CD4-positive, CD25-positive, alpha-beta regulatory T cell (primary cell): ENCODE measurements at regions not wholly inside any gene's neighbourhood (a gene's known extent, or its start where the extent isn't known, plus 50 kb on each side); places are given as distances from the start of the nearest gene placed in this dataset.

Experiments used
- ATAC-seq, 2 donors: fragments of 150-1000 bp; cut with Tn5 transposase; one replicate each; pipeline ENCODE4 v1.10.0; 2021; ENCODE audit warnings: low read depth in 2 of 2, moderate number of reproducible peaks in 2 of 2, moderate library complexity in 1 of 2
- DNase-seq, 3 donors: peaks; one replicate each; pipeline versions ENCODE4 v3.0.0 to v3.0.0-alpha.2; 2012 to 2022; ENCODE audit warnings: mixed read lengths in 1 of 3
- H3K27ac ChIP-seq: one replicate; pipeline ENCODE4 v1.7.0; 2013; ENCODE audit warnings: mild to moderate bottlenecking, low read length; ENCODE audit not compliant: insufficient read depth, poor library complexity, severe bottlenecking
- H3K27me3 ChIP-seq: one replicate; pipeline ENCODE4 v1.7.0; 2013; ENCODE audit warnings: low read length; ENCODE audit not compliant: control insufficient read depth, insufficient read depth
- H3K36me3 ChIP-seq: one replicate; pipeline ENCODE4 v1.7.0; 2013; ENCODE audit warnings: mild to moderate bottlenecking, low read length, moderate library complexity; ENCODE audit not compliant: control insufficient read depth, insufficient read depth
- H3K4me1 ChIP-seq: 2 replicates; pipeline ENCODE4 v1.7.0; 2013; ENCODE audit warnings: mild to moderate bottlenecking, low read length; ENCODE audit not compliant: insufficient read depth, control insufficient read depth, poor library complexity, severe bottlenecking
- H3K4me3 ChIP-seq: one replicate; pipeline ENCODE4 v1.7.0; 2013; ENCODE audit warnings: low read depth, mild to moderate bottlenecking, low read length, moderate library complexity
- H3K9me3 ChIP-seq, 2 experiments: 1 replicate in 1 of 2; 2 replicates in 1 of 2; pipeline ENCODE4 v1.7.0; 2013; ENCODE audit warnings: low read length in 2 of 2, mild to moderate bottlenecking in 1 of 2, moderate library complexity in 1 of 2; ENCODE audit not compliant: control insufficient read depth in 2 of 2
- H3K27ac Mint-ChIP-seq, 3 donors: one replicate each; pipeline ENCODE4 v1.8.0; 2020 to 2022; ENCODE audit warnings: mild to moderate bottlenecking in 3 of 3, mixed read lengths in 3 of 3, moderate library complexity in 2 of 3
- H3K27me3 Mint-ChIP-seq: one replicate; pipeline ENCODE4 v1.8.0; 2022; ENCODE audit warnings: mild to moderate bottlenecking, mixed read lengths
- H3K36me3 Mint-ChIP-seq: one replicate; pipeline ENCODE4 v1.8.0; 2020; ENCODE audit warnings: mixed read lengths
- H3K4me1 Mint-ChIP-seq, 4 donors: one replicate each; pipeline ENCODE4 v1.8.0; 2020 to 2022; ENCODE audit warnings: mixed read lengths in 4 of 4, mild to moderate bottlenecking in 1 of 4
- H3K4me3 Mint-ChIP-seq, 4 donors: one replicate each; pipeline ENCODE4 v1.8.0; 2020 to 2022; ENCODE audit warnings: mild to moderate bottlenecking in 4 of 4, mixed read lengths in 4 of 4, moderate library complexity in 3 of 4
- H3K9me3 Mint-ChIP-seq, 7 donors: one replicate each; pipeline ENCODE4 v1.8.0; 2020 to 2022; ENCODE audit warnings: mixed read lengths in 7 of 7, mild to moderate bottlenecking in 3 of 7, moderate library complexity in 2 of 7

DNA sequence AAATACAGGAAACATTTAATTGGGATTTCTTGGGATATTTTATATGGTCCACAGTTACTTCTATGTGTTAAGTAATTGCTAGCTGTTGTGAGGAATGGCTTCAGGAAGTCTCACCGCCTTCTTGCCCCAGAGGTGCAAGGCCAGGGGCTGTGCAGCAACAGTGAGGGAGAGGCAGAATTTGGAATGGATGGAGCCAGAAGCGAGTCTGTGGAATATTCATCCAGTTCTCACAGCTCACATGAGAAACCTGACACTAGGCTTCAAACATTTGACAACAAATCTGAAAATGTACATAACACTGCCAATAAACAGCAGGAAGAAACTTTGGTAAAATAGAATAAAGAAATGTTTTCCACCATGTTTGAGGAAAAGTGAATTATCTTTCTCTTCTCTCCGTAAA lies 66.5 kb downstream of the GPR6 start:
- Mint-ChIP-seq H3K27ac (no peak overlapping the region), H3K27me3 (peaks cover 12% of the 10 kb centered on the region), H3K4me1 (peaks cover 6 to 8% (median 7%) of the 10 kb centered on the region in 4 donors), H3K9me3 (peaks cover 0 to 2% (median 0%) of the 10 kb centered on the region in 7 donors), H3K4me3 (no peak overlapping the region), H3K36me3 (no peaks in the 10 kb centered on the region)
- Histone ChIP-seq H3K9me3 (peaks cover 0 to 2% of the 10 kb centered on the region in 2 experiments), H3K27ac (no peak overlapping the region), H3K4me3 (no peak overlapping the region), H3K4me1 (peaks cover 7% of the 10 kb centered on the region), H3K36me3 (no peaks in the 10 kb centered on the region), H3K27me3 (no peaks in the 10 kb centered on the region)
- no peak for ATAC-seq
- DNase-seq = no peak

DNA sequence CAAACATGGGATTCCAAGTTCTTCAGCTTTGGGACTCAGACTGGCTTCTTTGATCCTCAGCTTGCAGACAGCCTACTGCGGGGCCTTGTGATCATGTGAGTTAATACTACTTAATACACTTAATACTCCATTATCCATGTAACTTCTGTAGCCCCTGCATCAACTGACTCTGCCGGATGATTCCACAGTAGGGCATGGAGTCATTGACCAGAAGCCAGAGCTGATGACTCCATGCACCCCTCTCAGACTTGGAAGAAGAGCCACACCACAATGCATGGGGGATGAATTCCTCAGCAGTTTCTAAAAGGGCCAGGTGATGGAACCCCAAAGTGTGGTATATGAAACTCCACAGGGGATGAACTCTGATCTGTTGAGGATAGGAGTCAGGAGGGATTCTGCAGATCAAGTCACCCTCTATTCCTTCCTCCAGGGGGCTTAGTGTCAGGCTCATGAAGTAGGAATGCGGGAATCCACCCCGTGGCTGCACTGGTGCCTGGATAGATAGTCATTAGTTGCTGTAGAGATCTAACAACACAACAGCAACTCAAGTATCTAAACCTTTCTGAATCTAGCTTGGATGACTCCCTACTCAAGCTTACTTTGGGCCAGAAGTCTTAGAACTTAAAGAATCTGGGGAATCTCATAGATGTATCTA lies 70.2 kb downstream of the GPR6 start:
- peaks cover 0 to 2% (median 0%) of the 10 kb centered on the region in 7 donors for H3K9me3 Mint-ChIP-seq
- H3K9me3 ChIP-seq = peaks cover 0 to 2% of the 10 kb centered on the region in 2 experiments
- peaks cover 10% of the 10 kb centered on the region for H3K27me3 Mint-ChIP-seq
- H3K27ac ChIP-seq = no peak overlapping the region
- H3K4me3 ChIP-seq = no peak overlapping the region
- H3K4me3 Mint-ChIP-seq = no peak overlapping the region
- H3K4me1 ChIP-seq = no peaks in the 10 kb centered on the region
- H3K27ac Mint-ChIP-seq = no peak overlapping the region
- ATAC-seq (no peak), DNase-seq (no peak)
- H3K4me1 Mint-ChIP-seq = no peaks in the 10 kb centered on the region
- peaks cover 3% of the 10 kb centered on the region for H3K27me3 ChIP-seq
- no peaks in the 10 kb centered on the region for H3K36me3 ChIP-seq
- no peaks in the 10 kb centered on the region for H3K36me3 Mint-ChIP-seq

DNA sequence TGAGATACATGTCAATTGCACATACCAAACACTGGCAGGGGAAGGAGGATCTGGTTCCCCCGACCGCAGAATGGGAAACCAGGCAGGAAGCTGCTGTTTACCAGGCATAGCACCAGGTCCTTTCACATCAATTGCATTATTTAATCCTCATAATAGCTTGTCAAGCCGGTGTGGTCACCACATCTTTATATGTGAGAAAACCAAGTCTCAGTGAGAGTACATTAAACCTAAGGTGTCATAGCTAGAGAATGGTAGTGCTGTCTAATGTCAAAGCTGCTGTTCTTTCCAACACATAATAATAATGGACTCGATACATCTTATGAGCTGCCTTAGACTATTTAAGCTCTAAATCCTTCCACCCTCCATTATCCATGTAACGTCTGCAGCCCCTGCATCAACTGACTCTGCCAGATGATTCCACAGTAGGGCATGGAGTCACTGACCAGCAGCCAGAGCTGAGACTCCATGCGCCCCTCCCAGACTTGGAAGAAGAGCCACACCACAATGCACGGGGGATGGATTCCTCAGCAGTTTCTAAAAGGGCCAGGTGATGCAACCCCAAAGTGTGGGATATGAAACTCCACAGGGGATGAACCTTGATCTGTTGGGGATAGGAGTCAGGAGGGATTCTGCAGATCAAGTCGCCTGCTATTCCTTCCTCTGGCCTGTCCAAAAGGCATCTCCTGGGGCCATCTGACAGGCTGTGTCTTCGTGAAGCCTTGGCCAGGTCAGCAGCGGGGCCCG lies 71.8 kb downstream of the GPR6 start:
- no peak overlapping the region for H3K4me3 Mint-ChIP-seq
- Histone ChIP-seq H3K27me3 (peaks cover 3% of the 10 kb centered on the region), H3K4me1 (no peaks in the 10 kb centered on the region), H3K36me3 (no peaks in the 10 kb centered on the region), H3K27ac (no peak overlapping the region), H3K4me3 (no peak overlapping the region), H3K9me3 (peaks cover 0 to 2% of the 10 kb centered on the region in 2 experiments)
- no peak overlapping the region for H3K27ac Mint-ChIP-seq
- no peak for DNase-seq
- ATAC-seq = no peak
- H3K9me3 Mint-ChIP-seq = peaks cover 0 to under 1% (median 0%) of the 10 kb centered on the region in 7 donors
- no peaks in the 10 kb centered on the region for H3K4me1 Mint-ChIP-seq
- H3K27me3 Mint-ChIP-seq = peaks cover 14% of the 10 kb centered on the region
- no peaks in the 10 kb centered on the region for H3K36me3 Mint-ChIP-seq
